Activated CD8-positive, alpha-beta memory T cell treated with anti-CD3 and anti-CD28 coated beads, Interleukin-2, amount 50 U/mL, for 24 hours (primary cell): ENCODE measurements at regions not wholly inside any gene's neighbourhood (a gene's known extent, or its start where the extent isn't known, plus 50 kb on each side); places are given as distances from the start of the nearest gene placed in this dataset.
"Not testable (repeated sequence)": the region's sequence is repeated elsewhere in the genome, so short reads cannot be mapped to it uniquely, and the experiment has no call there.

Source experiments
- DNase-seq: peaks from one replicate; pipeline ENCODE4 v3.0.0-alpha.2; 2020; ENCODE audit errors: extremely low read depth

- no peak for DNase-seq
Observed at GRCh38 chr14:95818581-95818980, 58.1 kb upstream of the TUNAR start.

- DNase-seq = no peak
Observed at GRCh38 chr14:95817271-95817670, 59.4 kb upstream of the TUNAR start.

GRCh38 chr14:95816539-95816938, 60.1 kb upstream of the TUNAR start:
- DNase-seq = no peak

- DNase-seq = no peak
Observed at GRCh38 chr14:95815226-95815690, 61.4 kb upstream of the TUNAR start.

- DNase-seq = no peak
Observed at GRCh38 chr14:95814363-95815225, 62.0 kb upstream of the TUNAR start.

GRCh38 chr14:95811813-95812212, 64.8 kb upstream of the TUNAR start:
- DNase-seq = no peak

- no peak for DNase-seq
Observed at GRCh38 chr14:95808371-95808770, 68.3 kb upstream of the TUNAR start.

- DNase-seq = no peak
Observed at GRCh38 chr14:95796788-95797187, 79.8 kb upstream of the TUNAR start.

- DNase-seq = no peak
Observed at GRCh38 chr14:95787941-95788340, 74.0 kb upstream of the TCL1A start.

- no peak for DNase-seq
Observed at GRCh38 chr14:95786566-95786965, 72.6 kb upstream of the TCL1A start.

GRCh38 chr14:95784137-95784536, 70.2 kb upstream of the TCL1A start:
- no peak for DNase-seq

- DNase-seq = no peak
Observed at GRCh38 chr14:95776798-95777534, 63.0 kb upstream of the TCL1A start.

- peak; percentile 15 for DNase-seq
Observed at GRCh38 chr14:95774265-95775160, 60.6 kb upstream of the TCL1A start.

GRCh38 chr14:95770777-95771176, 56.9 kb upstream of the TCL1A start:
- no peak for DNase-seq

GRCh38 chr14:95769976-95770375, 56.1 kb upstream of the TCL1A start:
- no peak for DNase-seq

- DNase-seq = not testable (repeated sequence)
Observed at GRCh38 chr14:95769431-95769830, 55.5 kb upstream of the TCL1A start.

- no peak for DNase-seq
Observed at GRCh38 chr14:95765051-95765450, 51.1 kb upstream of the TCL1A start.

- no peak for DNase-seq
Observed at GRCh38 chr14:95763875-95764274, 50.0 kb upstream of the TCL1A start.
